ENCODE measurements at regions not wholly inside any gene's neighbourhood (a gene's known extent, or its start where the extent isn't known, plus 50 kb on each side); places are given as distances from the start of the nearest gene placed in this dataset.

DNA sequence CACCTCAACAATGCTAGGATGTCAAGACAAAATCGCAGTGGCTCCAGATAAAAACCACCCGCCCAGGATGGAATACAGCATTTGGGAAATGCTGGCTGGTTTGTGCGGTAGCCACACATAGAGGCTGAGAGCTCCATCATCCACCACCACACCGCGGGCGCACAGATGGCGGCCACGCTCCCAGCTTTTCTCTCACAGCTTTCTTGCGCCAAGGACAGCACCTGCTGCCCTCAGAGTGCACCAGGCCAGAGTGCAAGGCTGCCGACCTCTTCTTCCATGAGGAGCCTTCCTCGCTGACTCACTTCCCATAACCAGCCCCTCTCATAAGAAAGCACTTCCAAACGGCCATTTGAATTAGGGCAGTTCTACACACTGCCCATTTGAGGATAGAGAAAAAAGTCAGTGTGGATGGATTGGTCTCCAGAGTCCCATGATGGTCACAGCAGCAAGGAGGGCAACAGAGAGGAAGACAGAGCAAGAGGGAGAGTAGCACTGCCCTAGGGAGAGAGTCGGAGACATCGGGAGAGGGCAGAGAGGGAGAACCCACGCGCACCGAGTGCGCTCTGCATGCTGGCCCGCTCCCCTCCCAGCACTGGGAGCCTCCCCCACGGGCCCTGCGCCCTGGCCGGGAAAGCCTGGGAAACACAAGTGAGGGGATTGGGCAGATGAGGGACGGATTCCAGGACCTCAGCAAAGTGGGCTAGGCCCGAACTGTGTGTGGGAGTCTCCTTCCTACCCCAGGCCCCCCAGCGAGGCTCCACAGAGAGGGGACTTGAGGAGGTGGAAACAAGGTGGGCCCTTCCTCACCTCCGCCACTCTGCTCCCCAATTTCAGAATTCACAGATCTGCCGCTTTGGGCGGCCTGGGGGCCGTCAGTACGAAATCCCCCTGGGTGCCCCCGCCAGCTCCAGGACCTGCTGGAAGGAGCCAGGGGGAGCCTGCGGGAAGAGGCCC, 156.9 kb downstream of the USP12 start:
- no peaks in the 10 kb centered on the region for H3K27me3 ChIP-seq (replicated peaks; ENCODE audit: insufficient read depth, low read depth, low read length, poor library complexity)
- DNase-seq (ENCODE audit: low spot score), result no peak
- no peak overlapping the region for H3K4me3 ChIP-seq (ENCODE audit: low read depth, low read length, poor library complexity, severe bottlenecking)
- H3K9me3 ChIP-seq (ENCODE audit: low read depth, low read length, poor library complexity, severe bottlenecking), result no peaks in the 10 kb centered on the region
- no peaks in the 10 kb centered on the region for H3K36me3 ChIP-seq (ENCODE audit: insufficient read depth, low read length, poor library complexity, severe bottlenecking)
- ChIA-PET CTCF (no interaction called here), POLR2A (ENCODE audit: low non-redundant PET) (no interaction called here)
- H3K4me1 ChIP-seq (ENCODE audit: insufficient read depth, low read length, poor library complexity, severe bottlenecking), result no peaks in the 10 kb centered on the region
- TF ChIP-seq, protein P1, sequence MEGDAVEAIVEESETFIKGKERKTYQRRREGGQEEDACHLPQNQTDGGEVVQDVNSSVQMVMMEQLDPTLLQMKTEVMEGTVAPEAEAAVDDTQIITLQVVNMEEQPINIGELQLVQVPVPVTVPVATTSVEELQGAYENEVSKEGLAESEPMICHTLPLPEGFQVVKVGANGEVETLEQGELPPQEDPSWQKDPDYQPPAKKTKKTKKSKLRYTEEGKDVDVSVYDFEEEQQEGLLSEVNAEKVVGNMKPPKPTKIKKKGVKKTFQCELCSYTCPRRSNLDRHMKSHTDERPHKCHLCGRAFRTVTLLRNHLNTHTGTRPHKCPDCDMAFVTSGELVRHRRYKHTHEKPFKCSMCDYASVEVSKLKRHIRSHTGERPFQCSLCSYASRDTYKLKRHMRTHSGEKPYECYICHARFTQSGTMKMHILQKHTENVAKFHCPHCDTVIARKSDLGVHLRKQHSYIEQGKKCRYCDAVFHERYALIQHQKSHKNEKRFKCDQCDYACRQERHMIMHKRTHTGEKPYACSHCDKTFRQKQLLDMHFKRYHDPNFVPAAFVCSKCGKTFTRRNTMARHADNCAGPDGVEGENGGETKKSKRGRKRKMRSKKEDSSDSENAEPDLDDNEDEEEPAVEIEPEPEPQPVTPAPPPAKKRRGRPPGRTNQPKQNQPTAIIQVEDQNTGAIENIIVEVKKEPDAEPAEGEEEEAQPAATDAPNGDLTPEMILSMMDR (conservative IDR thresholded peaks at IDR 0.05; ENCODE audit: low read depth, low read length), result no peak
- no peak for TF ChIP-seq EZH2 (IDR thresholded peaks at IDR 0.05; ENCODE audit: borderline replicate concordance, low read depth, low read length, poor library complexity, severe bottlenecking)
- intact Hi-C loops (cut with micrococcal nuclease; ENCODE audit: unreplicated experiment), result no loop called here
- H3K27ac ChIP-seq (ENCODE audit: low read depth, low read length, poor library complexity, severe bottlenecking), result no peak overlapping the region
- no TSS peak for BruUV-seq (replicated peaks)

DNA sequence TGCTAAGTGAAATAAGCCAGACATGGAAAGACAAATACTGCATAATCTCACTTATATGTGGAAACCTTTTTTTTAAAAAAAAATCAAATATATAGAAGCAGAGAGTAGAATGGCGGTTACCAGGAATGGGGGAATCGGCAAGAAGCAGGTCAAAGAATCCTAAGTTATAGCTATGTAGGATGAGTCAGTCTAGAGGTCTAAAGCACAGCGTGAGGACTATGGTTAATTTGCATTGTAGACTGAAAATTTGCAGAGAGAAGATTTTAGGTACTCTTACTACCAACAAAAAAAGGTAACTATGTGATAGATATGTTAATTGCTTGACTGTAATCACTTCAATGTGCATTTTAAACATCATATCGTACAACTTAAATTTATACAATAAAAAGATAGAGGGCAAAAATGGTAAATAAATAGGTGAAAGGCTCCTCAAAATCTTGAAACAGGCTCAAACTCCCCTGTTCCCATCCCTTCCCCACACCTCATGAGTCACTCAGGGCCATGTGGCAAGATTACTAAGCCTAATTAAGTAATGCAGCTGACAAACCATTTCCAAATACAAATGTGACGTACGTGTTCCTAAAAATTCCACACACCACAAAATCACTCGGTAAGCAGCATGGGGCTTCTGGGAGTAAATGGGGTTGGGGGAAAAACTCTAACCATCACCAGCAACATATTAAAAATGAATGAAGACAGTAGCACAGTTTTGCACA, 159.0 kb downstream of the USP12 start:
- POLR2A ChIA-PET (ENCODE audit: low non-redundant PET), result no interaction called here
- H3K9me3 ChIP-seq (ENCODE audit: low read depth, low read length, poor library complexity, severe bottlenecking), result no peaks in the 10 kb centered on the region
- intact Hi-C loops (cut with micrococcal nuclease; ENCODE audit: unreplicated experiment), result no loop called here
- H3K4me3 ChIP-seq (ENCODE audit: low read depth, low read length, poor library complexity, severe bottlenecking), result no peak overlapping the region
- peak; percentile 43 for DNase-seq (ENCODE audit: low spot score)
- TF ChIP-seq, protein P1 (conservative IDR thresholded peaks at IDR 0.05; ENCODE audit: low read depth, low read length), result no peak
- no peak for TF ChIP-seq EZH2 (IDR thresholded peaks at IDR 0.05; ENCODE audit: borderline replicate concordance, low read depth, low read length, poor library complexity, severe bottlenecking)
- no peak overlapping the region for H3K27ac ChIP-seq (ENCODE audit: low read depth, low read length, poor library complexity, severe bottlenecking)
- peaks cover under 1% of the 10 kb centered on the region for H3K27me3 ChIP-seq (replicated peaks; ENCODE audit: insufficient read depth, low read depth, low read length, poor library complexity)
- BruUV-seq (replicated peaks), result no TSS peak
- H3K4me1 ChIP-seq (ENCODE audit: insufficient read depth, low read length, poor library complexity, severe bottlenecking), result no peaks in the 10 kb centered on the region
- H3K36me3 ChIP-seq (ENCODE audit: insufficient read depth, low read length, poor library complexity, severe bottlenecking), result no peaks in the 10 kb centered on the region
- CTCF ChIA-PET, result no interaction called here

DNA sequence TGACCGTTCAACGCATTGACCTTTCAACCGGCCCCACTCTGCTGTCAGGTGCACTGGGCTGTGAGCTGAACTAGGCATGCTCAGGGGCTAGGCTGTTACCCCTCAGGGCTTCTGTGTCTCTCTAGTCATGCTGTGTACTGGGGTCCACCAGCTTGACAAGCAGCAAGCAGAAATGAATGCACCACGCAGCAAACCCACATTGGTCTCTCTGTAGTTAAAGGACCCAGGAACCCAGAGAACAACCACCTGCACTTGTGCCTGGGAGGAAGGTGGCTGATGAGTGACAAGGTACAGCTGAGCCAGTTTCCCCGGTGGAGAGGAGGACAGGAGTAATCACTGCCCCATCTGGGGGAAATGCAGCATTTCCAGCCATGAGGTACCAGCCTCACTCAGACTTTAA, 159.9 kb downstream of the USP12 start:
- H3K9me3 ChIP-seq (ENCODE audit: low read depth, low read length, poor library complexity, severe bottlenecking), result no peaks in the 10 kb centered on the region
- ChIA-PET CTCF (no interaction called here), POLR2A (ENCODE audit: low non-redundant PET) (no interaction called here)
- BruUV-seq (replicated peaks), result no TSS peak
- intact Hi-C loops (cut with micrococcal nuclease; ENCODE audit: unreplicated experiment), result no loop called here
- no peak for DNase-seq (ENCODE audit: low spot score)
- H3K4me1 ChIP-seq (ENCODE audit: insufficient read depth, low read length, poor library complexity, severe bottlenecking), result peaks cover 5% of the 10 kb centered on the region
- no peak overlapping the region for H3K27ac ChIP-seq (ENCODE audit: low read depth, low read length, poor library complexity, severe bottlenecking)
- H3K36me3 ChIP-seq (ENCODE audit: insufficient read depth, low read length, poor library complexity, severe bottlenecking), result no peaks in the 10 kb centered on the region
- TF ChIP-seq EZH2 (IDR thresholded peaks at IDR 0.05; ENCODE audit: borderline replicate concordance, low read depth, low read length, poor library complexity, severe bottlenecking), result no peak
- TF ChIP-seq, protein P1 (conservative IDR thresholded peaks at IDR 0.05; ENCODE audit: low read depth, low read length), result no peak
- no peak overlapping the region for H3K4me3 ChIP-seq (ENCODE audit: low read depth, low read length, poor library complexity, severe bottlenecking)
- peaks cover 3% of the 10 kb centered on the region for H3K27me3 ChIP-seq (replicated peaks; ENCODE audit: insufficient read depth, low read depth, low read length, poor library complexity)
